ENCODE measurements at regions not wholly inside any gene's neighbourhood (a gene's known extent, or its start where the extent isn't known, plus 50 kb on each side); places are given as distances from the start of the nearest gene placed in this dataset.

DNA sequence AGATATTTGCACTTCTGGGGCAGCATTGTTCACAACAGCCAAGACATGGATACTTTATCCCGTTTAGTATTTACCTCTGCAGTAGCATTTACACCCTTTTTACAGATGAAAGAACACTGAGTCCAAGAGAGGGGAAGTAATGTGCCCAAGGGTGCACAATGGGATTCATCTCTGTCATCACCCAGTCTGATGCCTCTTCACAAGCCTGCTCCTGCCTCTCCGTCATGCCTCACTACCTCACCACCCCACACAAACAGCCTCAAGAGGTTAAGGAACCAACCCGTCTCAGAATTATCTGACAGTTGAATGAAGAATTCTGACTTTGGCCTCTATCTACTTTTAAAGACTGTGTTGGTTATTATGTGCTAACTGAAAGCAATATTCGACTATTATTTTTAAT lies 368.4 kb downstream of the ATP23 start:
- Histone ChIP-seq H3K4me1 (no peaks in the 10 kb centered on the region), H3K9me3 (peaks cover 0 to 12% of the 10 kb centered on the region in 2 donors), H3K4me3 (no peak overlapping the region), H3K27me3 (no peaks in the 10 kb centered on the region), H3K27ac (no peak overlapping the region), H3K36me3 (no peaks in the 10 kb centered on the region)
- no peak for DNase-seq (ENCODE audit: low spot score)
- no peak for TF ChIP-seq CTCF (IDR thresholded peaks at IDR 0.05)

DNA sequence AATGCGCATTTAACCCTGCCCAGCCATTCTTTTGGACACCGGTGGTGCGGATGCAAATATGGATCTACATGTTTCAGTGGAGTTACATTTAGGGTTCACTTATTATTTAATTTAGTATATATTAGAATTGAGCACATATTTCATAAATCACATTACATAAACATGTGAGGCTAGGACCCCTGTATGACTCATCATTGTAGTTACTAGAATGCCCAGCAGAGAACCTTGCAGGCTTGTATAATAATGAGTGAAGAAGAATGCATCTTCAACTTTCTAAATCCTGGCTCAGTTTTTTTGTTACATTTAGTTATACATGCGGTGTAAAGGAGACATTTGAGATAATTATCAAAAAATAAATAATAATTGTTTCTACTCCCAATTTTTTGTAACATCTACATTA lies 369.0 kb downstream of the ATP23 start:
- Histone ChIP-seq H3K9me3 (peaks cover 0 to 12% of the 10 kb centered on the region in 2 donors), H3K4me3 (no peak overlapping the region), H3K27me3 (no peaks in the 10 kb centered on the region), H3K27ac (no peak overlapping the region), H3K4me1 (no peaks in the 10 kb centered on the region), H3K36me3 (no peaks in the 10 kb centered on the region)
- no peak for TF ChIP-seq CTCF (IDR thresholded peaks at IDR 0.05)
- no peak for DNase-seq (ENCODE audit: low spot score)

DNA sequence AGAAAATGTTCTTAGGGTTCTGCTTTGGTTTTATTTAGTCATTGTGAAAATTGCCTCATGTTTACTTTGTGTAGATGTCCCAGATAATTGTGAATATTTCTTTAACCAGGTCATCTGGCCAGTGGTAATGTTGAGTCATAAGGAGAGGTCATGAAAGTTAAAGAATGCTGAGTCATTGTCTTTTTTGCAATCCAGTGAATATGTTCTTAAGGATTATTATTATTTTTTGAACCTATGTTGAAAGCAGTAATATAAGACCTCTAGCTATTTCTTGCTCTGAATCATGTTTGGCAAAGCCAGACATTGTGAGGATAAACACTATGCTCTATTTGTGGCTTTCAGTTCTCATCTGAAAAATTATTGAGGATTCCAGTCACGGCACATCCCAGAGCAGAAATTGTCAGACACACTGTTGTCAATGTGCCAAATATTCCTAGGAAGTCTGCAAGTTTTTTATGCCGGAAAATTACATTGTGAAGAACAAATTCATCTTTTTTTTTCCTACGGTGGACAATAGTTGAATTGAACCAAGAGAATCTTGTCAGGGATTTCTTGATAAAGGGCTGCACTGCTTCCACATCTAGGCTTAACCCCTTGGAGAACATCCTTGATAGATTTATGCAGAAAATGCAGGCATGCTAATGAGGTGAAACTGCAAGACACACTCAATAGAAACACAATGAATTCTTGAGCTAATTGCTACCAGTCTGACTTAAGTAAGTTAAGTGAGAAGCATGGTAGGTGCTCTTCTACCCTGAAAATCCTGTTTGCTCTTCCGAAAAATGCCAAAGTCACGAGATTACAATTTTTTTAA lies 369.6 kb downstream of the ATP23 start:
- DNase-seq (ENCODE audit: low spot score): no peak
- H3K27ac ChIP-seq: no peak overlapping the region
- no peak overlapping the region for H3K4me3 ChIP-seq
- H3K27me3 ChIP-seq: no peaks in the 10 kb centered on the region
- H3K4me1 ChIP-seq: no peaks in the 10 kb centered on the region
- TF ChIP-seq CTCF (IDR thresholded peaks at IDR 0.05): no peak
- no peaks in the 10 kb centered on the region for H3K36me3 ChIP-seq
- H3K9me3 ChIP-seq: peaks cover 0 to 12% of the 10 kb centered on the region in 2 donors

DNA sequence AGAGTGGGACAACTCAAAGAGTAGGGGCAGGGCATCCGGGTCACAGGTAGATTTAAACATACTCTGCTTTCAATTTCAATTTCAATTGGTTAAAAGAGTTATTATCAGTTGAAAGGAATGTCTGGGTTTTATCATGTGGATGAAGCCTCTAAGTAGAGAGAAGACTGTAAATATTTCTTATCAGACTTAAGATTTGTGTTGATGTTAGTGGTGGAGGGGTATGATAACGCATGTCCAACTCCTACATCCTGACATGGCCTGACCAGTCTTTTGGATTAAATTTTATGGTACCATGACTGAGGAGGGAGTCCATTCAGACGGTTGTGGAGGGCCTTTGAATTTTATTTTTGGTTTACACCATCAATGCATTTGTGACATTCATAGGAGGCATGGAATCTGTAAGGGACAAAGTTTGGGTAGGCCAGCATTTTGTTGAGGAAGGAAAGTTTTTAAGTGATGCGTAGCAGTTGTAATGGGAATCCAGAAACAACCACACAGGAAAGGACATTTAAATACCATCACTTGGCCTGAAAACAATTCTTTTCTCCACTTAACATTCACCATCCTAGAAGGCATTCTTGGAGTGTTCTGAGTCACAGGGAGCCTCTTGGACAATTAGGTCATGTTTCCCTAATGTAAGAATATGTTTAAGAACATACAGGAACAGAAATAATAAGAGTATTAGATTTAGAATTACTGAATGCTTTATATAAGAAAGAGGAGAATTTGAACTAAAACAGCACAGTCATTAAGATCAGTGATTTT lies 371.9 kb downstream of the ATP23 start:
- no peaks in the 10 kb centered on the region for H3K9me3 ChIP-seq
- H3K27me3 ChIP-seq: no peaks in the 10 kb centered on the region
- H3K4me1 ChIP-seq: no peaks in the 10 kb centered on the region
- no peak for TF ChIP-seq CTCF (IDR thresholded peaks at IDR 0.05)
- no peak overlapping the region for H3K4me3 ChIP-seq
- no peak overlapping the region for H3K27ac ChIP-seq
- no peak for DNase-seq (ENCODE audit: low spot score)
- H3K36me3 ChIP-seq: no peaks in the 10 kb centered on the region

- no peak overlapping the region for H3K4me3 ChIP-seq
- H3K27me3 ChIP-seq: no peaks in the 10 kb centered on the region
- H3K9me3 ChIP-seq: no peaks in the 10 kb centered on the region
- no peaks in the 10 kb centered on the region for H3K36me3 ChIP-seq
- H3K4me1 ChIP-seq: no peaks in the 10 kb centered on the region
- H3K27ac ChIP-seq: no peak overlapping the region
- no peak for TF ChIP-seq CTCF (IDR thresholded peaks at IDR 0.05)
- DNase-seq (ENCODE audit: low spot score): no peak
These were observed 373.2 kb downstream of the ATP23 start for GRCh38 chr12:58314610-58315009.
